Calu3 (cell line): ENCODE measurements at regions not wholly inside any gene's neighbourhood (a gene's known extent, or its start where the extent isn't known, plus 50 kb on each side); places are given as distances from the start of the nearest gene placed in this dataset.

Source experiments
- BruUV-seq: library from RNA; stranded (reverse); fragments of 400-500 nt; replicated peaks from 2 replicates; lab custom pipeline; 2021; lab: Mats Ljungman, UMichigan
- CTCF ChIA-PET: fragments of 300-600 bp; sonication (Branson Sonifier 250); formaldehyde crosslinking; loops from one replicate; lab custom pipeline; 2022; ENCODE audit warnings: antibody characterized with exemption; lab: Charles Lee
- DNase-seq: peaks from one replicate; pipeline ENCODE4 v3.0.0; 2022
- H3K27ac Mint-ChIP-seq: one replicate; pipeline ENCODE4 v1.8.0; 2022; ENCODE audit warnings: mixed read lengths; ENCODE audit not compliant: unreplicated experiment
- H3K27me3 Mint-ChIP-seq: one replicate; pipeline ENCODE4 v1.8.0; 2022; ENCODE audit warnings: mixed read lengths; ENCODE audit not compliant: unreplicated experiment
- H3K36me3 Mint-ChIP-seq: one replicate; pipeline ENCODE4 v1.8.0; 2022; ENCODE audit warnings: mild to moderate bottlenecking, moderate library complexity, mixed read lengths; ENCODE audit not compliant: insufficient read depth, unreplicated experiment
- H3K4me1 Mint-ChIP-seq: one replicate; pipeline ENCODE4 v1.8.0; 2022; ENCODE audit warnings: mild to moderate bottlenecking, low read depth, mixed read lengths; ENCODE audit not compliant: unreplicated experiment
- H3K4me3 Mint-ChIP-seq: one replicate; pipeline ENCODE4 v1.8.0; 2022; ENCODE audit warnings: mild to moderate bottlenecking, low read depth, moderate library complexity, mixed read lengths; ENCODE audit not compliant: unreplicated experiment
- H3K9me3 Mint-ChIP-seq: one replicate; pipeline ENCODE4 v1.8.0; 2022; ENCODE audit warnings: low read depth, mixed read lengths; ENCODE audit not compliant: unreplicated experiment
- intact Hi-C: fragments of 100-400 bp; cut with micrococcal nuclease; formaldehyde crosslinking; loops from one replicate; pipeline ENCODE4 v1.10.0; 2022; ENCODE audit not compliant: unreplicated experiment
- TF ChIP-seq, protein P1 (sequence below): fragments of 200-600 bp; IDR thresholded peaks from one replicate; pipeline ENCODE4 v1.8.0; 2022; ENCODE audit warnings: antibody characterized with exemption; ENCODE audit not compliant: unreplicated experiment

DNA sequence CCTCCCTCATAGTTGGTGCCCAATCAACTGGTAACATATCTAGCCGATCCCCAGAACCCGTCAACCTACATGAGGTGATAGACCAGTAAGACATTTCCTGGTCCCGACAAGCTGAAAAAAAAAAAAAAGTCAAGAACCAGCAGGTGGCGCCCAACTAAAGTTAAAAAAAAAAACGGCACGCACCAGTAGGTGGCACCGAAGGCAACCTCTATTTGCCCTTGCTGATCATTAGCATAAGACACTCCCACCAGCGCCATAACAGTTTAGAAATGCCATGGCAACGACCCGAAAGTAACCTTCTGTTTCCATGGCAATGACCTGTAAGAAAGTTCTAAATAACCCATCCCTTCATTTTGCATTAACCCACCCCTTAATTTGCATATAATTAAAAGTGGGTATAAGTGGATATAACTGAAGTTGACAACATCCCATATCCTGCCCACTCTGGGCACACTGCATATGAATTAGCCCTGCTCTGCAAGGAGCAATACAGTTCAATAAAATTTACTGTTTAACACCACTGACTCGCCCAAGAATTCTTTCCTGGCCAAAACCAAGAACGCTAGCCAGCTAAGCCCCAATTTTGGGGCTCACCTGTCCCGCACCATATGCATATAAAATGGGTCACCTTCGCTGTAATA, 83.9 kb upstream of the SPANXB1 start:
- TF ChIP-seq, protein P1, sequence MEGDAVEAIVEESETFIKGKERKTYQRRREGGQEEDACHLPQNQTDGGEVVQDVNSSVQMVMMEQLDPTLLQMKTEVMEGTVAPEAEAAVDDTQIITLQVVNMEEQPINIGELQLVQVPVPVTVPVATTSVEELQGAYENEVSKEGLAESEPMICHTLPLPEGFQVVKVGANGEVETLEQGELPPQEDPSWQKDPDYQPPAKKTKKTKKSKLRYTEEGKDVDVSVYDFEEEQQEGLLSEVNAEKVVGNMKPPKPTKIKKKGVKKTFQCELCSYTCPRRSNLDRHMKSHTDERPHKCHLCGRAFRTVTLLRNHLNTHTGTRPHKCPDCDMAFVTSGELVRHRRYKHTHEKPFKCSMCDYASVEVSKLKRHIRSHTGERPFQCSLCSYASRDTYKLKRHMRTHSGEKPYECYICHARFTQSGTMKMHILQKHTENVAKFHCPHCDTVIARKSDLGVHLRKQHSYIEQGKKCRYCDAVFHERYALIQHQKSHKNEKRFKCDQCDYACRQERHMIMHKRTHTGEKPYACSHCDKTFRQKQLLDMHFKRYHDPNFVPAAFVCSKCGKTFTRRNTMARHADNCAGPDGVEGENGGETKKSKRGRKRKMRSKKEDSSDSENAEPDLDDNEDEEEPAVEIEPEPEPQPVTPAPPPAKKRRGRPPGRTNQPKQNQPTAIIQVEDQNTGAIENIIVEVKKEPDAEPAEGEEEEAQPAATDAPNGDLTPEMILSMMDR: peak; percentile 33
- peaks cover 9% of the 10 kb centered on the region for H3K9me3 Mint-ChIP-seq
- CTCF ChIA-PET: interaction anchor here (0.7 to 1.0 kb wide), 2 partner anchors 11 to 360 kb away, joined by 5 to 10 read pairs; no protein-coding TSS in a partner anchor
- no peak overlapping the region for H3K4me3 Mint-ChIP-seq
- intact Hi-C loops: loop anchor here (1.0 kb wide), 1 partner anchor 360 kb away; no protein-coding TSS in a partner anchor
- BruUV-seq: no TSS peak
- DNase-seq: peak; percentile 6
- no peaks in the 10 kb centered on the region for H3K36me3 Mint-ChIP-seq
- no peaks in the 10 kb centered on the region for H3K4me1 Mint-ChIP-seq
- no peaks in the 10 kb centered on the region for H3K27me3 Mint-ChIP-seq
- no peak overlapping the region for H3K27ac Mint-ChIP-seq

DNA sequence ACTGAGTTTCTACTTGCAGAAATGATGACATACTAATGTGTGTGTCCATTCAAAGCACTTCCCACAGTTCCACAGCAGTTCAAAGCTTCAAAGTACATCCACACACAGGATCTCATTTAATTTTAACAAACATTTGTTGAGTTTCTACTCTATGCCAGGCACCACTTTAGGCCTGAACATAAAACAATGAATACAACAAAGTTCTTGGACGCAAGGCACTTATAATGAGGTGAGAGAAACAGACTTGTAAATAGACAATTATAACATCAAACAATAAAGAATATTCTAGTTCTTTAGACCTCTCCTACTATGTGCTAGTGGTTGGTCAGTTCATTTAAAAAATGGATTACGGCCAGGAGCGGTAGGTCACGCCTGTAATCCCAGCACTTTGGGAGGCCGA, 82.0 kb upstream of the SPANXB1 start:
- DNase-seq: no peak
- TF ChIP-seq, protein P1: no peak
- intact Hi-C loops: no loop called here
- no peaks in the 10 kb centered on the region for H3K36me3 Mint-ChIP-seq
- no peak overlapping the region for H3K27ac Mint-ChIP-seq
- no peaks in the 10 kb centered on the region for H3K27me3 Mint-ChIP-seq
- CTCF ChIA-PET: no interaction called here
- BruUV-seq: no TSS peak
- H3K4me3 Mint-ChIP-seq: no peak overlapping the region
- peaks cover 9% of the 10 kb centered on the region for H3K9me3 Mint-ChIP-seq
- H3K4me1 Mint-ChIP-seq: no peaks in the 10 kb centered on the region

DNA sequence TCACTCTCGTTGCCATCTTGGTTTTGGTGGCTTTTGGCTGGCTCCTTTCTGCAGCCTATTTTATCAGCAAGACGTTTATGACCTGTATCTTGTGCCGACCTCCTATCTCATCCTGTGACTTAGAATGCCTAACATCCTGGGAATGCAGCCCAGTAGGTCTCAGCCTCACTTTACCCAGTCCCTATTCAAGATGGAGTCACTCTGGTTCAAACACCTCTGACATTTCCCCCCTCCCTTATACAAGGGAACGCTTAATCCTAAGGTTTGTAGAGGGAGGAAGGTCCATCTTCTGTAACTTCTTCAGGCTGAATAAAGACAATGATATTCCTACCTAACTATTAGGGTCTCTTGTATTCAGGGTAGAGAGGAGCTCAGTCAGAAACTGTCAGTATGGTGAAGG, 79.3 kb upstream of the SPANXB1 start:
- intact Hi-C loops: no loop called here
- Mint-ChIP-seq H3K4me3 (no peak overlapping the region), H3K27me3 (no peaks in the 10 kb centered on the region), H3K27ac (no peak overlapping the region), H3K4me1 (no peaks in the 10 kb centered on the region), H3K9me3 (peaks cover 8% of the 10 kb centered on the region), H3K36me3 (no peaks in the 10 kb centered on the region)
- TF ChIP-seq, protein P1: no peak
- no peak for DNase-seq
- CTCF ChIA-PET: no interaction called here
- BruUV-seq: no TSS peak

DNA sequence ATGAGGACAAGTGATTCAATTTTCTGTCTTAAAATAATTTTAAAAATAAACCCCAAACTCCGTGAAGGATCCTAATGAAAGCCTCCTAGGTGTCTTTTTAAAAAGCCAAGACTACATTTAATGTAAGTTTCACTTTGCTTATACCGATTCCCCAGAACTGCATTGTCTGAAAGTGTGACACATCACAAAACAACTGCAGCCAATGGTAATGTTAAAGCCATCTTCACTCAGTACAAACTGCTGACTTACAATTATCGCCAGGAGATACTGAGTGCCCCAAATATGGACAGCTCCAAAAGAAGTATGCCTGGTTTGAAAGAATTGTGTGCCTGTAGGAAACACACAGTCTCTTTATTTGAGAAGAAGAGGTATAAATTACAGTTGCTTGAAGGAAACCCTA, 73.7 kb upstream of the SPANXB1 start:
- CTCF ChIA-PET: no interaction called here
- DNase-seq: no peak
- Mint-ChIP-seq H3K27me3 (no peaks in the 10 kb centered on the region), H3K4me3 (no peak overlapping the region), H3K27ac (no peak overlapping the region), H3K36me3 (no peaks in the 10 kb centered on the region), H3K9me3 (peaks cover 6% of the 10 kb centered on the region), H3K4me1 (no peaks in the 10 kb centered on the region)
- intact Hi-C loops: no loop called here
- TF ChIP-seq, protein P1: no peak
- BruUV-seq: no TSS peak
